Chondrocyte (in vitro differentiated cells): ENCODE measurements at regions not wholly inside any gene's neighbourhood (a gene's known extent, or its start where the extent isn't known, plus 50 kb on each side); places are given as distances from the start of the nearest gene placed in this dataset.

Source experiments
- DNase-seq: peaks from one replicate; pipeline ENCODE4 v3.0.0; 2021; ENCODE audit warnings: mixed read lengths, low spot score
- H3K27ac Mint-ChIP-seq: one replicate; pipeline ENCODE4 v1.8.0; 2021; ENCODE audit warnings: mild to moderate bottlenecking, moderate library complexity, mixed read lengths; ENCODE audit not compliant: unreplicated experiment
- H3K27me3 Mint-ChIP-seq: 2 replicates; pipeline ENCODE4 v1.8.0; 2021; ENCODE audit warnings: low read depth, mixed read lengths
- H3K36me3 Mint-ChIP-seq: 2 replicates; pipeline ENCODE4 v1.8.0; 2021; ENCODE audit warnings: low read depth, mixed read lengths
- H3K4me1 Mint-ChIP-seq: 2 replicates; pipeline ENCODE4 v1.8.0; 2021; ENCODE audit warnings: low read depth, mild to moderate bottlenecking, mixed read lengths
- H3K4me3 Mint-ChIP-seq: one replicate; pipeline ENCODE4 v1.8.0; 2021; ENCODE audit warnings: mild to moderate bottlenecking, moderate library complexity, mixed read lengths; ENCODE audit not compliant: unreplicated experiment
- H3K9me3 Mint-ChIP-seq: 2 replicates; pipeline ENCODE4 v1.8.0; 2021; ENCODE audit warnings: low read depth, mixed read lengths
- TF ChIP-seq, protein P1 (sequence below): fragments of 200-600 bp; sonication (generic); IDR thresholded peaks from 2 replicates; pipeline ENCODE4 v1.5.0; 2021; ENCODE audit warnings: antibody characterized with exemption, mild to moderate bottlenecking, moderate library complexity

DNA sequence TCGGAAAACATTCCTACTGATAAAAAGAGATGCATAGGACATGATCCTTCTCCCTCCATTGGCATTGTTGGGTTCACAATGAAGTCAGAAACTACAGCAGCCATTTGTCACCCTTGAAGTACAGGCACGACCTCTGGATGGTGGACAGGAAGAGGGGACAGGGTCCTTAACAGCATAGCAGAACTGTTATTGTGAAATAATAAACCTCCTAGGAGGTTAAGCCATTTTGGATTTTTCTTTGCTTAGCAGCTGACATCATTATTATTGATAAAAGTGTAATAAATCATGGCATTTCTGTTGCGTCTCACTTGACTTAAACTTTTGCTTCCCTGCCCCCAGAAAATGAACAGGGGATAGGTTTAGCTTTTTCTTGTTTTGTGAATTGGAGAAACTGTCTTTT is 134.3 kb upstream of the SASH1 start:
- no peaks in the 10 kb centered on the region for H3K36me3 Mint-ChIP-seq
- DNase-seq: no peak

DNA sequence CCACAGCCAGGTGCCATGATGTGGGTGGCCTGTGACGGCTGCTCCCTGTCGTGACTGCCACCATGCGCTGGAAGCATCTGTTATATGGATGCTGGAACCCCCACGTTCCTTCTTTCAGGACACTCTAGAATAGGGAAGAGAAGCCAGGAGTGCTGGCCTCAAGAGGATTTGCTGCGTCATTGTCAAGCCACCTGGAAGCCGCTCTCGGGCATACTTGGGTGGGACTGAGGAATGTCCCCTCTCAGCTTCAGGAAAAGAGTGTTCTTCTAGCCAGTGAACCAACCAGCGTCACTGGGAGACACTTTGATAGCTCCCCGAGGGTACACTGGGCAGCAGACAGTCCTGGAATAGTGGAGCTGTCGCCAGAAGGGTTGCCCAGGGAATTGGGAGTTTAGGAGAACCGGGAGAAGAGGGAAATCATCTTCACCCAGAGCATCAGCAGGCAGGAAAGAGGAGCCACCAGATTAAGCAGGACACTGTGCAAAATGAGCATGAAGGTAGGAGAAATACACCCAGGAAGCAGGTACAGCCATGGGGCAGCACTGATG is 130.8 kb upstream of the SASH1 start:
- H3K27ac Mint-ChIP-seq: no peak overlapping the region
- H3K4me1 Mint-ChIP-seq: no peaks in the 10 kb centered on the region
- no peak for DNase-seq
- no peaks in the 10 kb centered on the region for H3K36me3 Mint-ChIP-seq
- H3K27me3 Mint-ChIP-seq: no peaks in the 10 kb centered on the region
- H3K4me3 Mint-ChIP-seq: no peak overlapping the region
- TF ChIP-seq, protein P1, sequence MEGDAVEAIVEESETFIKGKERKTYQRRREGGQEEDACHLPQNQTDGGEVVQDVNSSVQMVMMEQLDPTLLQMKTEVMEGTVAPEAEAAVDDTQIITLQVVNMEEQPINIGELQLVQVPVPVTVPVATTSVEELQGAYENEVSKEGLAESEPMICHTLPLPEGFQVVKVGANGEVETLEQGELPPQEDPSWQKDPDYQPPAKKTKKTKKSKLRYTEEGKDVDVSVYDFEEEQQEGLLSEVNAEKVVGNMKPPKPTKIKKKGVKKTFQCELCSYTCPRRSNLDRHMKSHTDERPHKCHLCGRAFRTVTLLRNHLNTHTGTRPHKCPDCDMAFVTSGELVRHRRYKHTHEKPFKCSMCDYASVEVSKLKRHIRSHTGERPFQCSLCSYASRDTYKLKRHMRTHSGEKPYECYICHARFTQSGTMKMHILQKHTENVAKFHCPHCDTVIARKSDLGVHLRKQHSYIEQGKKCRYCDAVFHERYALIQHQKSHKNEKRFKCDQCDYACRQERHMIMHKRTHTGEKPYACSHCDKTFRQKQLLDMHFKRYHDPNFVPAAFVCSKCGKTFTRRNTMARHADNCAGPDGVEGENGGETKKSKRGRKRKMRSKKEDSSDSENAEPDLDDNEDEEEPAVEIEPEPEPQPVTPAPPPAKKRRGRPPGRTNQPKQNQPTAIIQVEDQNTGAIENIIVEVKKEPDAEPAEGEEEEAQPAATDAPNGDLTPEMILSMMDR: no peak
- H3K9me3 Mint-ChIP-seq: no peaks in the 10 kb centered on the region

More for the DNA sequence above, 134.3 kb upstream of the SASH1 start:
- Mint-ChIP-seq H3K27me3 (no peaks in the 10 kb centered on the region), H3K27ac (no peak overlapping the region), H3K4me3 (no peak overlapping the region), H3K4me1 (peaks cover 9% of the 10 kb centered on the region), H3K9me3 (no peaks in the 10 kb centered on the region)
- TF ChIP-seq, protein P1: no peak

DNA sequence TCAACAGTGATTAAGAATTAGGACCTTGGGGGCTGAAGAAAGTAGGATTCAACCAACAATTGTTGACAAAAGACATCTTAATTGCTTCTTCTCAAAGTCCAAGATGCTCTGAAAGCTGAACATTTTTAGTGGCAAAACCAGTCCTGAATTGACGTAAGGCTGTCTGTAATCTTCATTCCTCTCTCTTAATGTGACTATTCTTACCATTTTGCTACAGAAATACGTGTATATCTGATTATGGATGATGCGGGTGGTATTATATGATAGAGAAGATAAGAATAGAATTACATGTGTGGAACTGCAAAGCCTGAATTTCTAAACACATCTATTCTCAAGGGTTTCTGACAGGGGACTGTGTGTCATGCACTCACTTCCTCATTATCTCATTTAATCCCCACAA is 130.3 kb upstream of the SASH1 start:
- Mint-ChIP-seq H3K9me3 (no peaks in the 10 kb centered on the region), H3K36me3 (no peaks in the 10 kb centered on the region), H3K4me3 (no peak overlapping the region), H3K27me3 (no peaks in the 10 kb centered on the region), H3K27ac (no peak overlapping the region), H3K4me1 (no peaks in the 10 kb centered on the region)
- no peak for DNase-seq
- TF ChIP-seq, protein P1: no peak

DNA sequence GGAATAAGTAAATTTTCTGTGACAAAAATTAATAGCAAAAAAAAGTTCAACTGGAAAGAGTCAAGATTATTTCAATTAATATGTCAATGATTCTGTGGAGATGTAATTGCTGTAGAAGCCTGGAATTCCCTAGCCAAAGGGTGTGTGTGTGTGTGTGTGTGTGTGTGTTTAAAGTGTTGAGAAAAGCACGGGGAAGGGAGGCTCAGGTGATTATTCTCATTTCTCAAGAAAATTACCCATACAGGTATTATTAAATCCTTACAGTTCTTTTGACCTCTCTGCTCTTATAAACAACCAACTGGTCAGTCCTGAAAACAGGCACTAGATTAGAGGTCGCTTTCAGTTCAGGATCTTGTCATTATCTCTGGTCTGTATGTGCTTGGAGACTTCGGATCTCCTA is 129.3 kb upstream of the SASH1 start:
- Mint-ChIP-seq H3K27ac (no peak overlapping the region), H3K4me3 (no peak overlapping the region), H3K9me3 (no peaks in the 10 kb centered on the region), H3K36me3 (no peaks in the 10 kb centered on the region), H3K4me1 (no peaks in the 10 kb centered on the region), H3K27me3 (no peaks in the 10 kb centered on the region)
- TF ChIP-seq, protein P1: no peak
- DNase-seq: no peak

DNA sequence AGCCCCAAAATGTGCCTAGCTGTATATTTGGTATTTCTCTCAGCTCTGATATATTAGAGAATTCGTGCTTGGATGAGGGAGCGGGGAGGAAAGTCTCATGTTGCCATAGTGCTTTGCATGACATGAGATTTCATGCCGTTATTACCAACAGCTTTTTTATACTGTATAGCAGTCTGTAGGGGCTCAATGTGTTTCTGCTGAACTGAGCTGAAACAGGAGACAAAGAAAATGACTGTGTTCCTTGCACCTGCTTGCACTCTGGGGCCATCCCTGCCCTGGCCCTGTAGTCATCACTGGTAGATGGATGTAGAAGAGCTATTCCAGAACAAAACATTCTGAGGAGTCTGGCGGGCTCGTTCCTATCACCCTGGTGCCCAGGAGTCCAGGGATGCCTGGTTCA is 128.0 kb upstream of the SASH1 start:
- DNase-seq: no peak
- no peaks in the 10 kb centered on the region for H3K36me3 Mint-ChIP-seq
- TF ChIP-seq, protein P1: no peak
- no peak overlapping the region for H3K27ac Mint-ChIP-seq
- H3K4me1 Mint-ChIP-seq: no peaks in the 10 kb centered on the region
- H3K27me3 Mint-ChIP-seq: no peaks in the 10 kb centered on the region
- no peaks in the 10 kb centered on the region for H3K9me3 Mint-ChIP-seq
- no peak overlapping the region for H3K4me3 Mint-ChIP-seq
